ENCODE measurements at regions not wholly inside any gene's neighbourhood (a gene's known extent, or its start where the extent isn't known, plus 50 kb on each side); places are given as distances from the start of the nearest gene placed in this dataset.

DNA sequence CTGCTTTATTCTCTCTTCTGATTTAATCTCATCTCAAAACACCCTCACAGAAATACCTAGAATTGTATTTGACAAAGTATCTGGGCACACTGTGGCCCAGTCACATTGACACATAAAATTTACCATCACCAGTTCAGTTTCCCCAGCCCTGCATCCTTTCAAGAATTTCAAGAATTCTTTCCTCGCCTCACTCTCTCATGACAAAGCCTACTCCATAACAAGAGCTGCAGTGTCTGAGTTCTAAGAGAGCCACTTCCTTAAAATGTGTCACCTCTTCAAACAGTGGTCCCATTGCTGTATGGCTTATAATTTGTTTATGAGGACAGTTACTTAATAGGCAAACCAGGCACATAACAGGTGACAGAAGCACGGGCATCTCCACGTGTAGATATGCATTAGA is 90.9 kb upstream of the STK39 start:
- no peak for DNase-seq (ENCODE audit: low read depth)
- TF ChIP-seq, protein P1, sequence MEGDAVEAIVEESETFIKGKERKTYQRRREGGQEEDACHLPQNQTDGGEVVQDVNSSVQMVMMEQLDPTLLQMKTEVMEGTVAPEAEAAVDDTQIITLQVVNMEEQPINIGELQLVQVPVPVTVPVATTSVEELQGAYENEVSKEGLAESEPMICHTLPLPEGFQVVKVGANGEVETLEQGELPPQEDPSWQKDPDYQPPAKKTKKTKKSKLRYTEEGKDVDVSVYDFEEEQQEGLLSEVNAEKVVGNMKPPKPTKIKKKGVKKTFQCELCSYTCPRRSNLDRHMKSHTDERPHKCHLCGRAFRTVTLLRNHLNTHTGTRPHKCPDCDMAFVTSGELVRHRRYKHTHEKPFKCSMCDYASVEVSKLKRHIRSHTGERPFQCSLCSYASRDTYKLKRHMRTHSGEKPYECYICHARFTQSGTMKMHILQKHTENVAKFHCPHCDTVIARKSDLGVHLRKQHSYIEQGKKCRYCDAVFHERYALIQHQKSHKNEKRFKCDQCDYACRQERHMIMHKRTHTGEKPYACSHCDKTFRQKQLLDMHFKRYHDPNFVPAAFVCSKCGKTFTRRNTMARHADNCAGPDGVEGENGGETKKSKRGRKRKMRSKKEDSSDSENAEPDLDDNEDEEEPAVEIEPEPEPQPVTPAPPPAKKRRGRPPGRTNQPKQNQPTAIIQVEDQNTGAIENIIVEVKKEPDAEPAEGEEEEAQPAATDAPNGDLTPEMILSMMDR (IDR thresholded peaks at IDR 0.05; ENCODE audit: control insufficient read depth, insufficient read depth, low read depth, low read length, missing control alignments), result no peak
- H3K4me3 ChIP-seq (ENCODE audit: control insufficient read depth, low read depth, low read length), result no peak overlapping the region

DNA sequence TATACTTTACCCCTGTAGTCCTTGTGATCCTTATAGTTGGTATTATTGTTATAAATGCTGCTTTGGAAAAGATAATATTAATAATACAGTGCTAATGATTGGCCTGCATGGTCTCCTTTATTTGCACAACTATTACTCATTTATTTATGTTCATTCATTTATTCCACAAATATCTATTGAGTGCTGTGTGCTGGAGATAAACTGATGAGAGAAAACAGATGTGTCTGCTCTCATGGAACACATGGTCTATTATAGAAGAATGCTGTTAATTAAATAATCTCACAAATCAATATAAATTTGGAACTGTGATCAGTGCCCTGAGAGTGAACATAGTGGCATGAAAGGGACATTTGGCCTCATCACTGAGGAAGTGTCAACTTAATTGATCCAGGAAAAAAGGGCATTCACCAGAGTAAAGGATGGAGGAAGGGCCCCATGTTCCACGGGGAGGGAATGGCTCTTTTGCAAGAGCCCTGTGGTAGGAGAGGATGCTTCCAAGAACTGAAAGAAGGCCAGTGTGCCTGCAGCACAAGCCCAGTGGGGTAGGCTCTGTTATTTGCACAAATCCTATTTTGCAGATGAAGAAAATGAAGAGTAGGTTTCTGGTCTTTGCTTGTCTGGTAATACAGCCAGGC is 91.5 kb upstream of the STK39 start:
- TF ChIP-seq, protein P1 (IDR thresholded peaks at IDR 0.05; ENCODE audit: control insufficient read depth, insufficient read depth, low read depth, low read length, missing control alignments), result no peak
- no peak for DNase-seq (ENCODE audit: low read depth)
- no peak overlapping the region for H3K4me3 ChIP-seq (ENCODE audit: control insufficient read depth, low read depth, low read length)

DNA sequence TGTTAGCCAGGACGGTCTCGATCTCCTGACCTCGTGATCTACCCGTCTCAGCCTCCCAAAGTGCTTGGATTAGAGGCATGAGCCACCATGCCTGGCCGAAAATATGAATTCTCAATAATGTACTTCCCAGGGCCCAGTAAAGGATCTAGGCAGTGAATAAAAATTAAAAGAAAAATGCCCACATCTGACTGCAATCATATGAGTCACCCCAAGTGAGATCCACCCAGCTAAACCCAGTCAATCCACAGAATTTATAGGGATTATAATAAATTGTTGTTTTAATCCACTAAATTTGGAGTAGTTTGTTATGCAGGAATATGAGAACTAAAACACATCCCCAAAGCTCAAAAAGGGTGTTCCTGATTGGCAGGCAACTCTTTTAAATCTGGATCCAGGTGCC is 93.5 kb upstream of the STK39 start:
- TF ChIP-seq, protein P1 (IDR thresholded peaks at IDR 0.05; ENCODE audit: control insufficient read depth, insufficient read depth, low read depth, low read length, missing control alignments), result no peak
- no peak overlapping the region for H3K4me3 ChIP-seq (ENCODE audit: control insufficient read depth, low read depth, low read length)
- no peak for DNase-seq (ENCODE audit: low read depth)

DNA sequence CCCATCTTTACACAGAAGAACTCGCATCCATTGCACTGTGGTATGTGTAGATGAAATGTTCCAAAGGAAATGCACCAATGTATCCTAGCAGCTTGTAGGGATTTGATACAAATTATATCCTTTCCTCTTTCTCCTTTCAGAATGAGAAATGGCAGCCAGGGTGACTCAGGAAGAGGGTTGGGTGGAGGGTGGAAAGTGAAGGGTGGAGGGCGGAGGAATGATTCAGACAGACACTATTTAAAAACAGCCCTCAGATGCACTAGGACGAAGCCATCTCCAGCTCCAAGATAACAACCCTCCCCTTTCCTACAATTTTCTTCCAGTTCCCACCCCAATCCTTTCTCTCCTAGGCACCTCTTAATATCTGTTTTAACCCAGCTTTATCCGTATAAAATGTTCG is 96.2 kb upstream of the STK39 start:
- H3K4me3 ChIP-seq (ENCODE audit: control insufficient read depth, low read depth, low read length), result no peak overlapping the region
- DNase-seq (ENCODE audit: low read depth), result no peak
- TF ChIP-seq, protein P1 (IDR thresholded peaks at IDR 0.05; ENCODE audit: control insufficient read depth, insufficient read depth, low read depth, low read length, missing control alignments), result no peak

DNA sequence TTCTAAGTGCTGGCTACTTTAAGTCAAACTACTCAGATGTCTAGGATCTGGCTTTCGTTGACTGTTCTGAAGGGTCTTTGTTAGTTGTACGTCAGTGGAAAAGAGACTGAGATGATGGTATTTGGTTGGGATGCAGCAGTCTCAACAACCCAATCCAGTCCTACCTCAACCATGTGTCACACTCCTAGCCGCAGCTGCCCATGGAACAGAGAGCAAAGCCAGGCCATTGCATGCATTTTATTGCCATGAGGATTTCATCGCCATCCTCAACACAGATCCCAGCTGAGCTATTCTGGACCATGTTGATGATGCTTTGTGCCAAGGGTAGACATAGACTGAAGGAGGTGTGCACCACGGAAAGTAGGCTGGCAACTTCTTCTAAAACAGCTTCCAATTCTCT is 97.3 kb upstream of the STK39 start:
- DNase-seq (ENCODE audit: low read depth), result no peak
- H3K4me3 ChIP-seq (ENCODE audit: control insufficient read depth, low read depth, low read length), result no peak overlapping the region
- TF ChIP-seq, protein P1 (IDR thresholded peaks at IDR 0.05; ENCODE audit: control insufficient read depth, insufficient read depth, low read depth, low read length, missing control alignments), result no peak

DNA sequence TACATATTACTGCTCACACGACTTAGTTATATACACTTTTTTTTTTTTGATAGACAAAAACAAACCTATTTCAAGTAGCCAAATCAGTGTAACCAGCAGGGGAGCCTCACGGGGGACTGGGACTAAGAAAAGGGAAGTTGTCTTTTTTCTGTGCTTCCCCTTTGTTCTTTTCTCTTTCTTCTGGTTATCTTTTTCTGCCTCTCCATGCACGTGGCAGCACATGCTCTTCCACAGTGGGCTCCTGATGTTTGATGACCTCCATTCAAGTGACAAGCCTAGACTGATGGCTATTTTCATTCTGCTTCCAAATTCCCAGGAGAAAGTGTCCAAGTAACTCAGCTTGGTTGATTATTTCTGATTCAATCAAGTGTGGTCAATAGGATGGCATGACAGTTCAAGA is 98.2 kb upstream of the STK39 start:
- no peak overlapping the region for H3K4me3 ChIP-seq (ENCODE audit: control insufficient read depth, low read depth, low read length)
- TF ChIP-seq, protein P1 (IDR thresholded peaks at IDR 0.05; ENCODE audit: control insufficient read depth, insufficient read depth, low read depth, low read length, missing control alignments), result no peak
- no peak for DNase-seq (ENCODE audit: low read depth)

All from AG09309 (cell line).